Thyroid gland (tissue), 4 donors: ENCODE measurements at regions not wholly inside any gene's neighbourhood (a gene's known extent, or its start where the extent isn't known, plus 50 kb on each side); places are given as distances from the start of the nearest gene placed in this dataset.

Source experiments
- DNase-seq, 2 donors: peaks; one replicate each; pipeline ENCODE4 v3.0.0-alpha.2; 2019
- H3K27ac ChIP-seq, 3 donors: fragments of 200-600 bp; sonication (generic); 1 replicate in 2 of 3; 2 replicates in 1 of 3; pipeline ENCODE4 v1.5.1; 2016 to 2019; ENCODE audit warnings: mild to moderate bottlenecking in 1 of 3, moderate library complexity in 1 of 3
- H3K27me3 ChIP-seq: fragments of 200-600 bp; sonication (generic); one replicate; pipeline ENCODE4 v1.5.1; 2019
- H3K36me3 ChIP-seq, 2 donors: fragments of 200-600 bp; sonication (generic); one replicate each; pipeline ENCODE4 v1.5.1; 2016 to 2019
- H3K4me1 ChIP-seq, 2 donors: fragments of 200-600 bp; sonication (generic); one replicate each; pipeline ENCODE4 v1.5.1; 2017 to 2019
- H3K4me3 ChIP-seq, 3 donors: fragments of 200-600 bp; sonication (generic); replicated peaks in 1 of 3; 1 replicate in 2 of 3; 2 replicates in 1 of 3; pipeline ENCODE4 v1.5.1; 2016; ENCODE audit warnings: mild to moderate bottlenecking in 1 of 3
- H3K9me3 ChIP-seq: fragments of 200-600 bp; sonication (generic); one replicate; pipeline ENCODE4 v1.5.1; 2017
- POLR2A ChIP-seq, 2 donors: fragments of 450-650 bp; IDR thresholded peaks; one replicate each; pipeline ENCODE4 v1.6.1; 2017; ENCODE audit warnings: antibody characterized with exemption in 2 of 2, mild to moderate bottlenecking in 2 of 2, moderate library complexity in 1 of 2
- WGBS, 2 donors: methylation state at CpG; one replicate each; pipeline ENCODE4 v1.1.5; 2017; 5-methylcytosine and 5-hydroxymethylcytosine counted together
- intact Hi-C: fragments of 100-400 bp; cut with DNase I; formaldehyde crosslinking; loops from one replicate; pipeline ENCODE4 v1.15.1; 2023
- TF ChIP-seq, protein P1 (sequence below), 6 experiments: fragments of 200-600 bp in 3 of 6; fragments of 450-650 bp in 3 of 6; sonication (generic) in 3 of 6; IDR thresholded peaks; one replicate each; pipeline ENCODE4 v1.5.1; 2016 to 2019; ENCODE audit warnings: antibody characterized with exemption in 6 of 6, mild to moderate bottlenecking in 2 of 6, inconsistent platforms in 1 of 6, moderate library complexity in 1 of 6

DNA sequence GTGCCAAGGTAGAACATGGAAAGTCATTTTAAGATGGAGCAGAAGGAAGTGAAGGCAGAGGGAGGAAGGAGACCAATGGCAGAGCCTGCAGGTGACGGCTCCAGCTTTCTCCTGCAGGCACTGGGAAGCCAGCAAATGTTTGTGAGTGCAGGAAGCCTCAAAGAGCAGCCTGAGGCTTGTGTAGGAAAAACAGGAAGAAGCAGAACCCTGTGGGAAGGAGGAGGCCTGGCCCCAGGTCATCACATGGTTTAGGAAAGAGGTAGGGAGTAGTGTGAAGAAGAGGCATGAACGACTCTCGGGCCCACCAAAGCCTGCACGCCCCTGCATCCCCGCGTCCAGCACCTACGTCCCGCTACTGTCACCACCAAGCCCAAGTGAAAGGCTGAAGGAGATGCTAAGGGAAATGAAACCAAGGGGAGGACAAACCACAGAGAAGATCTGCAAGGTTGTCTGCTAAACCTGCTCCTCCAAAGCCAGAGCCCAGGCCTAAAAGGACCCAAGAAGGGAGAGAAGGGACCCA lies 151.5 kb downstream of the CHST1 start:
- intact Hi-C loops: no loop called here
- no peak for DNase-seq
- Histone ChIP-seq H3K36me3 (no peaks in the 10 kb centered on the region), H3K27ac (no peak overlapping the region), H3K9me3 (no peaks in the 10 kb centered on the region), H3K4me3 (no peak overlapping the region), H3K27me3 (no peaks in the 10 kb centered on the region), H3K4me1 (no peaks in the 10 kb centered on the region)
- TF ChIP-seq, protein P1, sequence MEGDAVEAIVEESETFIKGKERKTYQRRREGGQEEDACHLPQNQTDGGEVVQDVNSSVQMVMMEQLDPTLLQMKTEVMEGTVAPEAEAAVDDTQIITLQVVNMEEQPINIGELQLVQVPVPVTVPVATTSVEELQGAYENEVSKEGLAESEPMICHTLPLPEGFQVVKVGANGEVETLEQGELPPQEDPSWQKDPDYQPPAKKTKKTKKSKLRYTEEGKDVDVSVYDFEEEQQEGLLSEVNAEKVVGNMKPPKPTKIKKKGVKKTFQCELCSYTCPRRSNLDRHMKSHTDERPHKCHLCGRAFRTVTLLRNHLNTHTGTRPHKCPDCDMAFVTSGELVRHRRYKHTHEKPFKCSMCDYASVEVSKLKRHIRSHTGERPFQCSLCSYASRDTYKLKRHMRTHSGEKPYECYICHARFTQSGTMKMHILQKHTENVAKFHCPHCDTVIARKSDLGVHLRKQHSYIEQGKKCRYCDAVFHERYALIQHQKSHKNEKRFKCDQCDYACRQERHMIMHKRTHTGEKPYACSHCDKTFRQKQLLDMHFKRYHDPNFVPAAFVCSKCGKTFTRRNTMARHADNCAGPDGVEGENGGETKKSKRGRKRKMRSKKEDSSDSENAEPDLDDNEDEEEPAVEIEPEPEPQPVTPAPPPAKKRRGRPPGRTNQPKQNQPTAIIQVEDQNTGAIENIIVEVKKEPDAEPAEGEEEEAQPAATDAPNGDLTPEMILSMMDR (IDR thresholded peaks at IDR 0.05): no peak
- no peak for TF ChIP-seq POLR2A (IDR thresholded peaks at IDR 0.05)
- WGBS, 2 donors: 88% methylated on average over 8 of the region's 8 CpGs

DNA sequence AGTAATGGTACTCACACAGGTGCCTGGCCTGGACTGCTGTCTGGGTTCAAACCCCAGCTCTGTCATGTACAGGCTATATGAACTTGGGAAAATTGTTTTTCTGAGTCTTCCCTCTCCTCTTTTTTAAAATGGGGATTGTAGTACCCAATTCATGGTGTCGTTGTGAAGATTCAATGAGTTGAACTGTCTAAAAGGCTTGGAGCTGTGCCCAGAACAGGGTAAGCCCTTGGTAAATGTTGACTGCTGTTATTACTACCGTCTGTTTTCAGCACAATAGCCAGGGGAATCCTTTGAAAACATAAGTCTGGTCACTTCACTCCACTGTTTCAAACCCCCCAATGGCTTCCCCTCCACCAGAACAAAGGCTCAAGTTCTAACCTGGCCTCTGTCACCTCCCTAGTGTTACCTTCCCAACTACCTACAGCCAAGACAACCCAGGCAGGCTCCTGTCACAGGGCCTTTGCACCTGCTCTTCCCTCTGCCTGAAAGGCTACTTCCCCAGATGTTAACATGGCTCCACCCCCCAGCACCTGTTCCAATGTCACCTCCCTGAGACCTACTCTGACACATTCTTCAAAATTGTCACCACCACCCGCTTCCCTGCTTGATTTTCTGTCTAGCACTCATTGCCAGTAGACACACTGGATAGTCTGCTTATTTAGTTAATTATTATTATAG lies 152.8 kb downstream of the CHST1 start:
- intact Hi-C loops: no loop called here
- Histone ChIP-seq H3K9me3 (no peaks in the 10 kb centered on the region), H3K27ac (no peak overlapping the region), H3K4me3 (no peak overlapping the region), H3K36me3 (no peaks in the 10 kb centered on the region), H3K27me3 (no peaks in the 10 kb centered on the region), H3K4me1 (no peaks in the 10 kb centered on the region)
- DNase-seq: no peak
- TF ChIP-seq, protein P1 (IDR thresholded peaks at IDR 0.05): no peak
- TF ChIP-seq POLR2A (IDR thresholded peaks at IDR 0.05): no peak
- 65 to 70% methylated on average over 3 of the region's 3 CpGs for WGBS, 2 donors

DNA sequence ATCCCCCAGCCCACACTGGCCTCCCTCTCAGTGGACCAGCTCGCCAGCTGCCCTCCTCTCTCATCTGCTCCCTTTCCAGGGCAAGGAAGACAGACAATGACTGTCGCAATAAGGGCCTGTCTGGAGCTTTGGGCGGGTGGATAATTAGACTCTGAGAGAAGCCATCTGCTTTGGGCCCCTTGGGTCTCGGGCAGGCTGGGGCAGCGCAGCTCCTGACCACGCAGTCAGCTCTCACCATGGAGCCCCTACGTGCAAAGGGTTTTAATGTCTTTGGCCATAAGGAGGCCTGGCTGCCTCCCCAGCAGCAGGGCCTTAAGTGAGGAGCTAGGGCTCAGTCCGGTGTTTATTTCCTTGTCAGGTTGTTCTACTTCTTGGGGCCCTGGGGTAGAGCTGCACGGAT lies 153.9 kb downstream of the CHST1 start:
- Histone ChIP-seq H3K36me3 (no peaks in the 10 kb centered on the region), H3K27ac (no peak overlapping the region), H3K4me1 (no peaks in the 10 kb centered on the region), H3K9me3 (no peaks in the 10 kb centered on the region), H3K27me3 (no peaks in the 10 kb centered on the region), H3K4me3 (no peak overlapping the region)
- intact Hi-C loops: no loop called here
- TF ChIP-seq POLR2A (IDR thresholded peaks at IDR 0.05): no peak
- TF ChIP-seq, protein P1 (IDR thresholded peaks at IDR 0.05): no peak
- DNase-seq: no peak
- 87 to 97% methylated on average over 7 to 9 of the region's 9 CpGs for WGBS, 2 donors

DNA sequence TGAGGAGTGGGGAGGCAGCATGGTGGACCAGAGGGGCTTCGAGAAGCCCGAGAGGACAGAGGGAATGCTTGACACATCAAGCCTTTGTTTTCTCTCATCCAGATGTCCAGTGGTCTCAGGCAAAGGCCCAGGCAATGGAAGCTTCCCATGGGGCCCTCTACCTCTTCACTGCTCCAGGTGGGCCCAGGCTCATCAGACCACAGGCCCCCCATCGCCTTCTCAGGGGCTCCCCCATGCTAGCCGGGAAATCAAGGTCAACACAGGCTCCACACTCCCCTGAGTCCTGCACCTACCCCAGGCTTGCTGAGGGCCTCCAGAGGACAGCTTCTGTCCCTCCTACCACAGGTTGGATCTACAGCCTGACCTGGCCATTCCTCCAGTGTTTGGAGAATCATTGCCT lies 157.5 kb downstream of the CHST1 start:
- DNase-seq: no peak
- Histone ChIP-seq H3K27me3 (no peaks in the 10 kb centered on the region), H3K4me3 (no peak overlapping the region), H3K36me3 (no peaks in the 10 kb centered on the region), H3K9me3 (no peaks in the 10 kb centered on the region), H3K4me1 (no peaks in the 10 kb centered on the region), H3K27ac (no peak overlapping the region)
- no peak for TF ChIP-seq POLR2A (IDR thresholded peaks at IDR 0.05)
- TF ChIP-seq, protein P1 (IDR thresholded peaks at IDR 0.05): no peak
- intact Hi-C loops: no loop called here
- WGBS, 2 donors: 91 to 95% methylated on average over 2 to 4 of the region's 4 CpGs

DNA sequence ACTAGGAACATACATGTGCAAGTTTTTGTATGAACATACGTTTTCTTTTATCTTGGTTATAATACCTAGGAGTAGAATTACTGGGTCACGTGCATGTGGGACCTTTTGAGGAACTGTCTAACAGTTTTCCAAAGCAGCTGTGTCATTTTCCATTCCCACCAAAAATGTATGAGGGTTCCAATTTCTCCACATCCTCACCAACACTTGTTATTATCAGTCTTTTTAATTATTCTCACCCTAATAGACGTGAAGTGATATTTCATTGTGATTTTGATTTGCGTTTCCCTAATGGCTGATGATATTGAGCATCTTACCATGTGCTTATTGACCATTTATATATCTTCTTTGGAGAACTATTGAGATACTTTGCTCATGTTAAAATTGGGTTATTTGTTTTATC lies 162.1 kb downstream of the CHST1 start:
- WGBS, 2 donors: 95 to 99% methylated on average over 4 of the region's 4 CpGs
- intact Hi-C loops: no loop called here
- no peaks in the 10 kb centered on the region for H3K4me1 ChIP-seq
- H3K27me3 ChIP-seq: no peaks in the 10 kb centered on the region
- H3K36me3 ChIP-seq: no peaks in the 10 kb centered on the region
- H3K9me3 ChIP-seq: no peaks in the 10 kb centered on the region
- H3K4me3 ChIP-seq: no peak overlapping the region
- H3K27ac ChIP-seq: no peak overlapping the region
- DNase-seq: no peak
- no peak for TF ChIP-seq POLR2A (IDR thresholded peaks at IDR 0.05)
- TF ChIP-seq, protein P1 (IDR thresholded peaks at IDR 0.05): no peak
